CD4-positive, alpha-beta T cell (primary cell): ENCODE measurements at regions not wholly inside any gene's neighbourhood (a gene's known extent, or its start where the extent isn't known, plus 50 kb on each side); places are given as distances from the start of the nearest gene placed in this dataset.

Experiments
- ATAC-seq: fragments of 200-7000 bp; cut with Tn5 transposase; one replicate; pipeline ENCODE4 v1.10.0; 2022; ENCODE audit warnings: mild to moderate bottlenecking; ENCODE audit not compliant: poor library complexity
- CTCF ChIA-PET: fragments of 350-600 bp; sonication (Branson Sonifier 250); formaldehyde crosslinking; loops from one replicate; lab custom pipeline; 2021; ENCODE audit warnings: antibody characterized with exemption, inconsistent platforms; lab: Charles Lee
- POLR2A ChIA-PET: fragments of 350-600 bp; sonication (Branson Sonifier 250); formaldehyde crosslinking; loops from one replicate; lab custom pipeline; 2021; ENCODE audit warnings: antibody characterized with exemption, inconsistent platforms; lab: Charles Lee
- DNase-seq, 14 experiments: peaks; one replicate each; pipeline ENCODE4 v3.0.0-alpha.2; 2013 to 2020; ENCODE audit warnings: mixed read lengths in 2 of 14
- H3K27ac ChIP-seq, 2 donors: one replicate each; pipeline versions ENCODE4 v1.5.1 to v1.7.0; 2013; ENCODE audit warnings: low read length in 2 of 2, low read depth in 1 of 2, mild to moderate bottlenecking in 1 of 2
- H3K27me3 ChIP-seq, 2 experiments: 1 replicate in 1 of 2; 2 replicates in 1 of 2; pipeline versions ENCODE4 v1.6.1 to v1.7.0; 2013; ENCODE audit warnings: low read length in 2 of 2, control low read depth in 1 of 2, mild to moderate bottlenecking in 1 of 2, moderate library complexity in 1 of 2; ENCODE audit not compliant: insufficient read depth in 2 of 2, control insufficient read depth in 1 of 2
- H3K36me3 ChIP-seq: one replicate; pipeline ENCODE4 v1.6.1; 2013; ENCODE audit warnings: low read length, control low read depth; ENCODE audit not compliant: insufficient read depth
- H3K4me1 ChIP-seq: one replicate; pipeline ENCODE4 v1.6.1; 2013; ENCODE audit warnings: low read length, control low read depth; ENCODE audit not compliant: insufficient read depth
- H3K4me3 ChIP-seq: one replicate; pipeline ENCODE4 v1.5.1; 2013; ENCODE audit warnings: mild to moderate bottlenecking, low read length, moderate library complexity
- H3K9me3 ChIP-seq, 2 experiments: 1 replicate in 1 of 2; 2 replicates in 1 of 2; pipeline versions ENCODE4 v1.6.1 to v1.7.0; 2013; ENCODE audit warnings: low read length in 2 of 2, mild to moderate bottlenecking in 2 of 2, control low read depth in 1 of 2, moderate library complexity in 1 of 2; ENCODE audit not compliant: control insufficient read depth in 1 of 2, insufficient read depth in 1 of 2
- H3K27ac Mint-ChIP-seq: one replicate; pipeline ENCODE4 v1.8.0; 2020; ENCODE audit warnings: mixed read lengths
- H3K27me3 Mint-ChIP-seq: one replicate; pipeline ENCODE4 v1.8.0; 2021; ENCODE audit warnings: mixed read lengths
- H3K36me3 Mint-ChIP-seq: one replicate; pipeline ENCODE4 v1.8.0; 2021; ENCODE audit warnings: low read depth, mixed read lengths
- H3K4me1 Mint-ChIP-seq: one replicate; pipeline ENCODE4 v1.8.0; 2021; ENCODE audit warnings: low read depth, mixed read lengths
- H3K4me3 Mint-ChIP-seq: one replicate; pipeline ENCODE4 v1.8.0; 2020; ENCODE audit warnings: mild to moderate bottlenecking, mixed read lengths
- H3K9me3 Mint-ChIP-seq: one replicate; pipeline ENCODE4 v1.8.0; 2020; ENCODE audit warnings: mixed read lengths
- intact Hi-C, 2 experiments: fragments of 100-400 bp; cut with DNase I in 1 of 2; cut with micrococcal nuclease in 1 of 2; formaldehyde crosslinking; loops; one replicate each; pipeline versions ENCODE4 v1.15.1 to v1.9.0; 2023 to 2025; cut with DNase I, micrococcal nuclease
- TF ChIP-seq, protein P1 (sequence below): fragments of 200-600 bp; IDR thresholded peaks from one replicate; pipeline ENCODE4 v1.8.0; 2022; ENCODE audit warnings: antibody characterized with exemption, mild to moderate bottlenecking

DNA sequence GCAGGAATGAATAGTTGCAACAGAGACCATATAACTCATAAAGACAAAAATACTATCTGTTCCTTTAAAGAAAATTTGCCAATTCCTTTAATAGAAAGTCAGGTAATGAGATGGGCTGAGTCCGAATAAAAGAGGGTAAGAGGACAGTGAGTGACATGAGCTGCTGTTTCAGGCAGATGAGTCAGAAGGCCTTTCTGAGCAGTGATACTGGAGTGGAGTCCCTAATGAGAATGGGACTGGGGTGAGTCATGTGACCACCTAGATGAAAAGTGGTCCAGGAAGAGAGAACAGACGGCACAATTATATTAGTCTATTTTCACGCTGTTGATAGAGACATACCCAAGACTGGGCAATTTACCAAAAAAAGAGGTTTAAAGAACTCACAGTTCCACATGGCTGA lies 393.7 kb downstream of the BCL11B start:
- Mint-ChIP-seq H3K27ac (no peak overlapping the region), H3K9me3 (peaks cover 19% of the 10 kb centered on the region), H3K4me3 (no peak overlapping the region), H3K27me3 (no peaks in the 10 kb centered on the region), H3K4me1 (peaks cover 3% of the 10 kb centered on the region), H3K36me3 (peaks cover 4% of the 10 kb centered on the region)
- POLR2A ChIA-PET = no interaction called here
- TF ChIP-seq, protein P1, sequence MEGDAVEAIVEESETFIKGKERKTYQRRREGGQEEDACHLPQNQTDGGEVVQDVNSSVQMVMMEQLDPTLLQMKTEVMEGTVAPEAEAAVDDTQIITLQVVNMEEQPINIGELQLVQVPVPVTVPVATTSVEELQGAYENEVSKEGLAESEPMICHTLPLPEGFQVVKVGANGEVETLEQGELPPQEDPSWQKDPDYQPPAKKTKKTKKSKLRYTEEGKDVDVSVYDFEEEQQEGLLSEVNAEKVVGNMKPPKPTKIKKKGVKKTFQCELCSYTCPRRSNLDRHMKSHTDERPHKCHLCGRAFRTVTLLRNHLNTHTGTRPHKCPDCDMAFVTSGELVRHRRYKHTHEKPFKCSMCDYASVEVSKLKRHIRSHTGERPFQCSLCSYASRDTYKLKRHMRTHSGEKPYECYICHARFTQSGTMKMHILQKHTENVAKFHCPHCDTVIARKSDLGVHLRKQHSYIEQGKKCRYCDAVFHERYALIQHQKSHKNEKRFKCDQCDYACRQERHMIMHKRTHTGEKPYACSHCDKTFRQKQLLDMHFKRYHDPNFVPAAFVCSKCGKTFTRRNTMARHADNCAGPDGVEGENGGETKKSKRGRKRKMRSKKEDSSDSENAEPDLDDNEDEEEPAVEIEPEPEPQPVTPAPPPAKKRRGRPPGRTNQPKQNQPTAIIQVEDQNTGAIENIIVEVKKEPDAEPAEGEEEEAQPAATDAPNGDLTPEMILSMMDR = no peak
- no peaks in the 10 kb centered on the region for H3K36me3 ChIP-seq
- no peak overlapping the region for H3K27ac ChIP-seq
- H3K27me3 ChIP-seq = no peaks in the 10 kb centered on the region
- no peak overlapping the region for H3K4me3 ChIP-seq
- DNase-seq = no peak
- H3K9me3 ChIP-seq = peaks cover 0 to 6% of the 10 kb centered on the region in 2 experiments
- intact Hi-C loops = no loop called here
- H3K4me1 ChIP-seq = no peaks in the 10 kb centered on the region
- CTCF ChIA-PET = no interaction called here
- ATAC-seq = no peak

GRCh38 chr14:98886982-98887381 lies 385.0 kb downstream of the BCL11B start:
- intact Hi-C loops = no loop called here
- no peaks in the 10 kb centered on the region for H3K36me3 ChIP-seq
- Mint-ChIP-seq H3K27ac (no peak overlapping the region), H3K9me3 (no peaks in the 10 kb centered on the region), H3K4me1 (peaks cover 13% of the 10 kb centered on the region), H3K27me3 (no peaks in the 10 kb centered on the region), H3K4me3 (no peak overlapping the region), H3K36me3 (no peaks in the 10 kb centered on the region)
- TF ChIP-seq, protein P1 = no peak
- no peak overlapping the region for H3K4me3 ChIP-seq
- peaks cover 0 to 7% of the 10 kb centered on the region in 2 experiments for H3K9me3 ChIP-seq
- H3K27me3 ChIP-seq = no peaks in the 10 kb centered on the region
- CTCF ChIA-PET = no interaction called here
- ATAC-seq (no peak), DNase-seq (no peak)
- H3K4me1 ChIP-seq = no peaks in the 10 kb centered on the region
- no peak overlapping the region for H3K27ac ChIP-seq
- POLR2A ChIA-PET = no interaction called here

DNA sequence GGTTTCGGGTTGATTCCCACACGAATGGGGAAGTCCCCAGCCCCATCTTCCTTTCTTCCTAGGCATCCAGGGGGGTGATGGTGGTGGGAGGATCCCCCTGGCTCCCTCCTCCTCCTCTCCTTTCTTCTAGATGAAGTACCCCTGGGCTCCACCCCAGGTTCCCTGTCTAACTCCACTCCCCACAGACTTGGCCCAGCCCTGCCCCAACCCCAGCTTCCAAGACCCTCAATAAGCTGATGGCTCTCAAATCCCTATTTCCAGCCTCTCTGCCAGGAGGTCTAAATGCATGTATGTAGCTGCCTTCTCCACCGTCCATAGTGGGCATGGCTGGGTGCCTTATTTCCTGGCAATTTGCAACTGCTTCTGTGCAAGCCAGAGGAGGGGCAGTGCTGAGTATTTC lies 383.7 kb downstream of the BCL11B start:
- DNase-seq (no peak), ATAC-seq (no peak)
- Mint-ChIP-seq H3K27me3 (no peaks in the 10 kb centered on the region), H3K36me3 (no peaks in the 10 kb centered on the region), H3K27ac (no peak overlapping the region), H3K4me3 (no peak overlapping the region), H3K9me3 (no peaks in the 10 kb centered on the region), H3K4me1 (peaks cover 13% of the 10 kb centered on the region)
- H3K4me1 ChIP-seq = no peaks in the 10 kb centered on the region
- ChIA-PET CTCF (no interaction called here), POLR2A (no interaction called here)
- intact Hi-C loops = no loop called here
- peaks cover 0 to 7% of the 10 kb centered on the region in 2 experiments for H3K9me3 ChIP-seq
- no peak overlapping the region for H3K27ac ChIP-seq
- no peaks in the 10 kb centered on the region for H3K27me3 ChIP-seq
- H3K36me3 ChIP-seq = no peaks in the 10 kb centered on the region
- TF ChIP-seq, protein P1 = no peak
- H3K4me3 ChIP-seq = no peak overlapping the region
